ENCODE measurements at regions not wholly inside any gene's neighbourhood (a gene's known extent, or its start where the extent isn't known, plus 50 kb on each side); places are given as distances from the start of the nearest gene placed in this dataset.
A peak's percentile ranks its signal among the peaks of the same experiment; 100 is the strongest.

- no peak for TF ChIP-seq ZNF20 (CRISPR knock-in tag; IDR thresholded peaks at IDR 0.05)
Observed at GRCh38 chr2:223386189-223386588, 216.0 kb downstream of the SCG2 start (continued).

GRCh38 chr2:223386984-223387383 lies 215.2 kb downstream of the SCG2 start:
- Histone ChIP-seq H2AFZ (ENCODE audit: low read length) (no peak overlapping the region), H3K9me3 (ENCODE audit: low read length) (no peaks in the 10 kb centered on the region), H3K9ac (ENCODE audit: insufficient read depth, low read depth, low read length) (no peak overlapping the region), H3K79me2 (ENCODE audit: insufficient read depth, low read length) (no peaks in the 10 kb centered on the region), H3K36me3 (replicated peaks in 1 of 2; ENCODE audit: control insufficient read depth in 1 of 2, insufficient read depth in 2 of 2, low read length in 2 of 2) (no peaks in the 10 kb centered on the region), H3K27ac (ENCODE audit: extremely low read length, insufficient read depth, low read length) (no peak overlapping the region), H4K20me1 (ENCODE audit: insufficient read depth, low read length) (no peaks in the 10 kb centered on the region), H3K4me2 (ENCODE audit: low read depth, low read length) (no peak overlapping the region), H3K4me3 (replicated peaks in 1 of 3; ENCODE audit: insufficient read depth in 1 of 3, low read depth in 2 of 3, low read length in 3 of 3) (no peak overlapping the region), H3K27me3 (ENCODE audit: control insufficient read depth in 1 of 2, insufficient read depth in 2 of 2, low read length in 2 of 2) (no peaks in the 10 kb centered on the region), H3K4me1 (ENCODE audit: insufficient read depth, low read length) (no peaks in the 10 kb centered on the region)
- intact Hi-C loops (cut with micrococcal nuclease; ENCODE audit: unreplicated experiment), result loop anchor here (5.0 kb wide), 1 partner anchor 415 kb away; no protein-coding TSS in a partner anchor
- ATAC-seq (no peak), FAIRE-seq (no peak), DNase-seq (ENCODE audit: low spot score) (no peak)
- TF ChIP-seq ZNF546 (CRISPR knock-in tag; conservative IDR thresholded peaks at IDR 0.05) (no peak), ZNF224 (CRISPR knock-in tag; IDR thresholded peaks at IDR 0.05) (no peak), ATF7 (IDR thresholded peaks at IDR 0.05) (peak; percentile 90), ATF7 (CRISPR knock-in tag; IDR thresholded peaks at IDR 0.05) (no peak), ZNF350 (CRISPR knock-in tag; IDR thresholded peaks at IDR 0.05; ENCODE audit: borderline replicate concordance, low read depth) (no peak), ZBTB7B (CRISPR knock-in tag; IDR thresholded peaks at IDR 0.05) (no peak), CEBPB (IDR thresholded peaks at IDR 0.05; ENCODE audit: borderline replicate concordance, low read depth, low read length) (0 out of 2 replicates have a peak, but pooled peaks have one; percentile 37), CREB1 (IDR thresholded peaks at IDR 0.05) (peak; percentile 65), CREB1 (CRISPR knock-in tag; IDR thresholded peaks at IDR 0.05) (no peak)
- CTCF ChIA-PET (ENCODE audit: low intra/inter-chr PET ratio, low total read pairs), result no interaction called here
- POLR2A ChIA-PET, result no interaction called here
- 40% methylated on average over 4 of the region's 4 CpGs for WGBS (ENCODE audit: low lambda C conversion rate)
- no TSS peak for BruUV-seq (replicated peaks)
- in situ Hi-C loops (cut with HindIII; ENCODE audit: extremely low pct_ligation_motif_present, low pct_unique_long_range_greater_than_20kb), result no loop called here

- FAIRE-seq (no peak), ATAC-seq (no peak), DNase-seq (ENCODE audit: low spot score) (no peak)
- Histone ChIP-seq H4K20me1 (ENCODE audit: insufficient read depth, low read length) (no peaks in the 10 kb centered on the region), H3K4me1 (ENCODE audit: insufficient read depth, low read length) (no peaks in the 10 kb centered on the region), H3K4me2 (ENCODE audit: low read depth, low read length) (no peak overlapping the region), H3K79me2 (ENCODE audit: insufficient read depth, low read length) (no peaks in the 10 kb centered on the region), H3K4me3 (replicated peaks in 1 of 3; ENCODE audit: insufficient read depth in 1 of 3, low read depth in 2 of 3, low read length in 3 of 3) (no peak overlapping the region), H3K27me3 (ENCODE audit: control insufficient read depth in 1 of 2, insufficient read depth in 2 of 2, low read length in 2 of 2) (no peaks in the 10 kb centered on the region), H3K9me3 (ENCODE audit: low read length) (peaks cover 10% of the 10 kb centered on the region), H3K9ac (ENCODE audit: insufficient read depth, low read depth, low read length) (no peak overlapping the region), H3K27ac (ENCODE audit: extremely low read length, insufficient read depth, low read length) (no peak overlapping the region), H2AFZ (ENCODE audit: low read length) (no peak overlapping the region), H3K36me3 (replicated peaks in 1 of 2; ENCODE audit: control insufficient read depth in 1 of 2, insufficient read depth in 2 of 2, low read length in 2 of 2) (no peaks in the 10 kb centered on the region)
- in situ Hi-C loops (cut with HindIII; ENCODE audit: extremely low pct_ligation_motif_present, low pct_unique_long_range_greater_than_20kb) (no loop called here), intact Hi-C loops (cut with micrococcal nuclease; ENCODE audit: unreplicated experiment) (loop anchor here (5.0 kb wide), 1 partner anchor 417 kb away; no protein-coding TSS in a partner anchor)
- CTCF ChIA-PET (ENCODE audit: low intra/inter-chr PET ratio, low total read pairs), result no interaction called here
- 17% methylated on average over 5 of the region's 5 CpGs for whole genome bisulfite sequencing (ENCODE audit: low lambda C conversion rate)
- POLR2A ChIA-PET, result no interaction called here
- BruUV-seq (replicated peaks), result no TSS peak
- no peak for TF ChIP-seq YEATS2 (CRISPR knock-in tag; IDR thresholded peaks at IDR 0.05; ENCODE audit: borderline replicate concordance)
- TF ChIP-seq CAMTA2 (CRISPR knock-in tag; IDR thresholded peaks at IDR 0.05; ENCODE audit: borderline replicate concordance), result no peak
- no peak for TF ChIP-seq PLRG1 (conservative IDR thresholded peaks at IDR 0.05)
- TF ChIP-seq PLSCR1 (CRISPR knock-in tag; IDR thresholded peaks at IDR 0.05; ENCODE audit: borderline replicate concordance), result no peak
- no peak for TF ChIP-seq FLYWCH1 (CRISPR knock-in tag; IDR thresholded peaks at IDR 0.05)
- no peak for TF ChIP-seq ZNF589 (CRISPR knock-in tag; conservative IDR thresholded peaks at IDR 0.05)
- no peak for TF ChIP-seq ZNF704 (CRISPR knock-in tag; IDR thresholded peaks at IDR 0.05; ENCODE audit: borderline replicate concordance)
- no peak for TF ChIP-seq FOXK1 (CRISPR knock-in tag; IDR thresholded peaks at IDR 0.05; ENCODE audit: borderline replicate concordance, low read depth)
Observed at GRCh38 chr2:223389624-223390023, 212.5 kb downstream of the SCG2 start.

Measured in HepG2 (cell line).